GM23338 (cell line): ENCODE measurements at regions not wholly inside any gene's neighbourhood (a gene's known extent, or its start where the extent isn't known, plus 50 kb on each side); places are given as distances from the start of the nearest gene placed in this dataset.

Source experiments
- ATAC-seq: fragments of 200-7000 bp; cut with Tn5 transposase; 3 replicates; pipeline ENCODE4 v1.9.1; 2020
- DNase-seq: peaks from one replicate; pipeline ENCODE4 v3.0.0-alpha.2; 2015; ENCODE audit warnings: low spot score
- H2AFZ ChIP-seq: fragments of 200-600 bp; sonication (generic); 2 replicates; pipeline ENCODE4 v1.8.0; 2016; ENCODE audit warnings: antibody characterized with exemption, mild to moderate bottlenecking, moderate library complexity
- H3F3A ChIP-seq: fragments of 200-600 bp; sonication (generic); replicated peaks from 2 replicates; pipeline ENCODE4 v1.8.0; 2017; ENCODE audit warnings: antibody characterized with exemption, mixed run types, low read depth
- H3K27ac ChIP-seq: fragments of 200-600 bp; sonication (generic); 2 replicates; pipeline ENCODE4 v1.6.1; 2016; ENCODE audit warnings: low read depth
- H3K27me3 ChIP-seq: fragments of 200-600 bp; sonication (generic); 2 replicates; pipeline ENCODE4 v1.8.0; 2016; ENCODE audit warnings: mild to moderate bottlenecking, mixed run types, moderate library complexity; ENCODE audit not compliant: insufficient read depth
- H3K36me3 ChIP-seq: fragments of 200-600 bp; sonication (generic); 2 replicates; pipeline ENCODE4 v1.8.0; 2016; ENCODE audit warnings: mild to moderate bottlenecking; ENCODE audit not compliant: insufficient read depth
- H3K4me1 ChIP-seq: fragments of 200-600 bp; sonication (generic); 2 replicates; pipeline ENCODE4 v1.8.0; 2016; ENCODE audit warnings: mild to moderate bottlenecking, moderate library complexity; ENCODE audit not compliant: insufficient read depth
- H3K4me2 ChIP-seq: fragments of 200-600 bp; sonication (generic); 2 replicates; pipeline ENCODE4 v1.7.1; 2017; ENCODE audit warnings: mixed run types
- H3K4me3 ChIP-seq: fragments of 200-600 bp; sonication (generic); 2 replicates; pipeline ENCODE4 v1.6.1; 2016; ENCODE audit warnings: mixed run types
- H3K79me2 ChIP-seq: fragments of 200-600 bp; sonication (generic); replicated peaks from 2 replicates; pipeline ENCODE4 v1.8.0; 2017; ENCODE audit warnings: mild to moderate bottlenecking; ENCODE audit not compliant: insufficient read depth
- H3K9me2 ChIP-seq: fragments of 200-600 bp; sonication (generic); 2 replicates; pipeline ENCODE4 v1.8.0; 2017; ENCODE audit not compliant: insufficient read depth
- H4K20me1 ChIP-seq: fragments of 200-600 bp; sonication (generic); replicated peaks from 2 replicates; pipeline ENCODE4 v1.8.0; 2017; ENCODE audit warnings: mild to moderate bottlenecking; ENCODE audit not compliant: insufficient read depth
- H3K27ac Mint-ChIP-seq: 2 replicates; pipeline ENCODE4 v1.8.0; 2020; ENCODE audit warnings: inconsistent platforms, mild to moderate bottlenecking, moderate library complexity, mixed read lengths
- H3K27me3 Mint-ChIP-seq: 3 replicates; pipeline ENCODE4 v1.8.0; 2022; ENCODE audit warnings: low read depth, mild to moderate bottlenecking, moderate library complexity, mixed read lengths, inconsistent platforms; ENCODE audit not compliant: insufficient read depth, poor library complexity
- H3K36me3 Mint-ChIP-seq: 3 replicates; pipeline ENCODE4 v1.8.0; 2021; ENCODE audit warnings: low read depth, mild to moderate bottlenecking, inconsistent platforms, moderate library complexity, mixed read lengths
- H3K4me1 Mint-ChIP-seq: 3 replicates; pipeline ENCODE4 v1.8.0; 2020; ENCODE audit warnings: mild to moderate bottlenecking, inconsistent platforms, mixed read lengths
- H3K4me3 Mint-ChIP-seq: 3 replicates; pipeline ENCODE4 v1.8.0; 2021; ENCODE audit warnings: moderate library complexity, mild to moderate bottlenecking, inconsistent platforms, mixed read lengths
- H3K9me3 Mint-ChIP-seq: 3 replicates; pipeline ENCODE4 v1.8.0; 2020; ENCODE audit warnings: moderate library complexity, mild to moderate bottlenecking, inconsistent platforms, mixed read lengths
- CTCF ChIP-seq, 2 experiments: fragments of 200-600 bp in 1 of 2; sonication (generic) in 1 of 2; conservative IDR thresholded peaks; 2 replicates each; pipeline versions ENCODE4 v1.5.1 to v1.6.1; 2016 to 2017; ENCODE audit warnings: antibody characterized with exemption in 2 of 2, low read depth in 2 of 2, mild to moderate bottlenecking in 2 of 2, moderate library complexity in 1 of 2
- EZH2 ChIP-seq: fragments of 200-600 bp; sonication (generic); IDR thresholded peaks from one replicate; pipeline ENCODE4 v1.8.0; 2017; ENCODE audit warnings: antibody characterized with exemption, mild to moderate bottlenecking, low read depth; ENCODE audit not compliant: unreplicated experiment
- EZH2phosphoT487 ChIP-seq: fragments of 200-600 bp; sonication (generic); IDR thresholded peaks from one replicate; pipeline ENCODE4 v1.8.1; 2018; ENCODE audit warnings: antibody characterized with exemption; ENCODE audit not compliant: unreplicated experiment
- JUNB ChIP-seq: IDR thresholded peaks from one replicate; pipeline ENCODE4 v1.6.1; 2016; ENCODE audit warnings: antibody characterized with exemption; ENCODE audit not compliant: unreplicated experiment
- POLR2AphosphoS5 ChIP-seq: IDR thresholded peaks from 2 replicates; pipeline ENCODE4 v1.6.1; 2016; ENCODE audit warnings: antibody characterized with exemption, low read depth
- STAT1 ChIP-seq: IDR thresholded peaks from one replicate; pipeline ENCODE4 v1.6.1; 2016; ENCODE audit warnings: antibody characterized with exemption; ENCODE audit not compliant: unreplicated experiment
- ZNF114 ChIP-seq: fragments of 250-450 bp; sonication (Bioruptor Pico); IDR thresholded peaks from 2 replicates; pipeline ENCODE4 v1.5.0; 2020; ENCODE audit warnings: mild to moderate bottlenecking, moderate library complexity
- TF ChIP-seq, protein P1 (sequence below): IDR thresholded peaks from 2 replicates; pipeline ENCODE4 v1.6.1; 2016; ENCODE audit warnings: antibody characterized with exemption
- TF ChIP-seq, protein P2 (sequence below): IDR thresholded peaks from one replicate; pipeline ENCODE4 v1.6.1; 2018; ENCODE audit warnings: antibody characterized with exemption; ENCODE audit not compliant: unreplicated experiment

- Mint-ChIP-seq H3K27me3 (peaks cover 1% of the 10 kb centered on the region), H3K4me3 (no peak overlapping the region)
These were observed 125.9 kb upstream of the BCL6 start for GRCh38 chr3:187871204-187871591.

More at GRCh38 chr3:187871204-187871591, 125.9 kb upstream of the BCL6 start:
- H3K36me3 ChIP-seq, result no peaks in the 10 kb centered on the region
- Mint-ChIP-seq H3K27ac (no peak overlapping the region), H3K4me1 (no peaks in the 10 kb centered on the region), H3K36me3 (no peaks in the 10 kb centered on the region), H3K9me3 (peaks cover 3% of the 10 kb centered on the region; the same call in 1 of the 3 replicates)
- no peak overlapping the region for H2AFZ ChIP-seq
- H3K27me3 ChIP-seq, result no peaks in the 10 kb centered on the region
- H3K4me2 ChIP-seq, result no peak overlapping the region
- H3F3A ChIP-seq, result no peaks in the 10 kb centered on the region
- no peak overlapping the region for H3K27ac ChIP-seq
- H4K20me1 ChIP-seq, result no peaks in the 10 kb centered on the region
- H3K79me2 ChIP-seq, result no peaks in the 10 kb centered on the region
- ATAC-seq, result no peak
- no peaks in the 10 kb centered on the region for H3K9me2 ChIP-seq
- no peak for DNase-seq
- TF ChIP-seq EZH2phosphoT487 (no peak), STAT1 (no peak), JUNB (no peak), ZNF114 (CRISPR knock-in tag) (no peak), EZH2 (no peak), POLR2AphosphoS5 (no peak), CTCF (conservative IDR thresholded peaks at IDR 0.05; ENCODE audit: low read depth in 2 of 2) (no peak)
- TF ChIP-seq, protein P1, sequence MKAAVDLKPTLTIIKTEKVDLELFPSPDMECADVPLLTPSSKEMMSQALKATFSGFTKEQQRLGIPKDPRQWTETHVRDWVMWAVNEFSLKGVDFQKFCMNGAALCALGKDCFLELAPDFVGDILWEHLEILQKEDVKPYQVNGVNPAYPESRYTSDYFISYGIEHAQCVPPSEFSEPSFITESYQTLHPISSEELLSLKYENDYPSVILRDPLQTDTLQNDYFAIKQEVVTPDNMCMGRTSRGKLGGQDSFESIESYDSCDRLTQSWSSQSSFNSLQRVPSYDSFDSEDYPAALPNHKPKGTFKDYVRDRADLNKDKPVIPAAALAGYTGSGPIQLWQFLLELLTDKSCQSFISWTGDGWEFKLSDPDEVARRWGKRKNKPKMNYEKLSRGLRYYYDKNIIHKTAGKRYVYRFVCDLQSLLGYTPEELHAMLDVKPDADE, result no peak
- TF ChIP-seq, protein P2, sequence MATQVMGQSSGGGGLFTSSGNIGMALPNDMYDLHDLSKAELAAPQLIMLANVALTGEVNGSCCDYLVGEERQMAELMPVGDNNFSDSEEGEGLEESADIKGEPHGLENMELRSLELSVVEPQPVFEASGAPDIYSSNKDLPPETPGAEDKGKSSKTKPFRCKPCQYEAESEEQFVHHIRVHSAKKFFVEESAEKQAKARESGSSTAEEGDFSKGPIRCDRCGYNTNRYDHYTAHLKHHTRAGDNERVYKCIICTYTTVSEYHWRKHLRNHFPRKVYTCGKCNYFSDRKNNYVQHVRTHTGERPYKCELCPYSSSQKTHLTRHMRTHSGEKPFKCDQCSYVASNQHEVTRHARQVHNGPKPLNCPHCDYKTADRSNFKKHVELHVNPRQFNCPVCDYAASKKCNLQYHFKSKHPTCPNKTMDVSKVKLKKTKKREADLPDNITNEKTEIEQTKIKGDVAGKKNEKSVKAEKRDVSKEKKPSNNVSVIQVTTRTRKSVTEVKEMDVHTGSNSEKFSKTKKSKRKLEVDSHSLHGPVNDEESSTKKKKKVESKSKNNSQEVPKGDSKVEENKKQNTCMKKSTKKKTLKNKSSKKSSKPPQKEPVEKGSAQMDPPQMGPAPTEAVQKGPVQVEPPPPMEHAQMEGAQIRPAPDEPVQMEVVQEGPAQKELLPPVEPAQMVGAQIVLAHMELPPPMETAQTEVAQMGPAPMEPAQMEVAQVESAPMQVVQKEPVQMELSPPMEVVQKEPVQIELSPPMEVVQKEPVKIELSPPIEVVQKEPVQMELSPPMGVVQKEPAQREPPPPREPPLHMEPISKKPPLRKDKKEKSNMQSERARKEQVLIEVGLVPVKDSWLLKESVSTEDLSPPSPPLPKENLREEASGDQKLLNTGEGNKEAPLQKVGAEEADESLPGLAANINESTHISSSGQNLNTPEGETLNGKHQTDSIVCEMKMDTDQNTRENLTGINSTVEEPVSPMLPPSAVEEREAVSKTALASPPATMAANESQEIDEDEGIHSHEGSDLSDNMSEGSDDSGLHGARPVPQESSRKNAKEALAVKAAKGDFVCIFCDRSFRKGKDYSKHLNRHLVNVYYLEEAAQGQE, result no peak
- no peaks in the 10 kb centered on the region for H3K4me1 ChIP-seq
- H3K4me3 ChIP-seq, result no peak overlapping the region
